Retina (tissue), 1 donor: ENCODE measurements at regions not wholly inside any gene's neighbourhood (a gene's known extent, or its start where the extent isn't known, plus 50 kb on each side); places are given as distances from the start of the nearest gene placed in this dataset.

ENCODE experiments used
- DNase-seq: peaks from one replicate; pipeline ENCODE4 v3.0.0-alpha.2; 2016

- DNase-seq: no peak
Observed at GRCh38 chr2:116340690-116341089, 1473.8 kb upstream of the DDX18 start.

- DNase-seq: no peak
Observed at GRCh38 chr2:116366212-116366611, 1448.3 kb upstream of the DDX18 start.

- no peak for DNase-seq
Observed at GRCh38 chr2:116378786-116379185, 1435.7 kb upstream of the DDX18 start.

GRCh38 chr2:116411211-116411610, 1403.3 kb upstream of the DDX18 start:
- DNase-seq: no peak

GRCh38 chr2:116413659-116414058, 1400.8 kb upstream of the DDX18 start:
- no peak for DNase-seq

- DNase-seq: no peak
Observed at GRCh38 chr2:116416731-116417377, 1397.6 kb upstream of the DDX18 start.

GRCh38 chr2:116435648-116436047, 1378.8 kb upstream of the DDX18 start:
- DNase-seq: no peak

- no peak for DNase-seq
Observed at GRCh38 chr2:116440104-116440653, 1374.3 kb upstream of the DDX18 start.

GRCh38 chr2:116442418-116442817, 1372.1 kb upstream of the DDX18 start:
- no peak for DNase-seq

- DNase-seq: no peak
Observed at GRCh38 chr2:116444256-116444872, 1370.1 kb upstream of the DDX18 start.

- no peak for DNase-seq
Observed at GRCh38 chr2:116450990-116451389, 1363.5 kb upstream of the DDX18 start.

GRCh38 chr2:116452651-116453050, 1361.8 kb upstream of the DDX18 start:
- no peak for DNase-seq

- DNase-seq: no peak
Observed at GRCh38 chr2:116456429-116456828, 1358.1 kb upstream of the DDX18 start.

GRCh38 chr2:116467243-116467642, 1347.2 kb upstream of the DDX18 start:
- no peak for DNase-seq

GRCh38 chr2:116477229-116477628, 1337.3 kb upstream of the DDX18 start:
- DNase-seq: no peak

- DNase-seq: no peak
Observed at GRCh38 chr2:116487336-116487735, 1327.2 kb upstream of the DDX18 start.

GRCh38 chr2:116489292-116489691, 1325.2 kb upstream of the DDX18 start:
- DNase-seq: no peak

GRCh38 chr2:116489944-116490343, 1324.5 kb upstream of the DDX18 start:
- no peak for DNase-seq

GRCh38 chr2:116490511-116491145, 1323.9 kb upstream of the DDX18 start:
- no peak for DNase-seq

- DNase-seq: no peak
Observed at GRCh38 chr2:116491292-116491691, 1323.2 kb upstream of the DDX18 start.

- DNase-seq: no peak
Observed at GRCh38 chr2:116499389-116499788, 1315.1 kb upstream of the DDX18 start.

GRCh38 chr2:116510117-116510671, 1304.3 kb upstream of the DDX18 start:
- DNase-seq: no peak

- DNase-seq: no peak
Observed at GRCh38 chr2:116511426-116511825, 1303.1 kb upstream of the DDX18 start.

GRCh38 chr2:116513991-116514390, 1300.5 kb upstream of the DDX18 start:
- no peak for DNase-seq
